Heart left ventricle (tissue), 16 donors: ENCODE measurements at regions not wholly inside any gene's neighbourhood (a gene's known extent, or its start where the extent isn't known, plus 50 kb on each side); places are given as distances from the start of the nearest gene placed in this dataset.

Experiments used
- ATAC-seq, 4 donors: fragments of 200-7000 bp; cut with Tn5 transposase; one replicate each; pipeline ENCODE4 v1.9.1; 2020 to 2022; ENCODE audit warnings: moderate library complexity in 4 of 4, mild to moderate bottlenecking in 3 of 4, moderate number of reproducible peaks in 1 of 4
- DNase-seq, 5 donors: peaks; one replicate each; pipeline ENCODE4 v3.0.0-alpha.2; 2020
- H3K27ac ChIP-seq, 12 donors: fragments of 200-600 bp; sonication (generic) in 4 of 12; one replicate each; pipeline versions ENCODE4 v1.5.0 to v1.8.0; 2016 to 2022; ENCODE audit warnings: mild to moderate bottlenecking in 2 of 12
- H3K27me3 ChIP-seq, 9 donors: fragments of 200-600 bp; sonication (generic) in 2 of 9; one replicate each; pipeline versions ENCODE4 v1.5.1 to v1.8.0; 2016 to 2022; ENCODE audit warnings: mild to moderate bottlenecking in 3 of 9
- H3K36me3 ChIP-seq, 9 donors: fragments of 200-600 bp; sonication (generic) in 2 of 9; one replicate each; pipeline versions ENCODE4 v1.5.0 to v1.8.0; 2018 to 2022; ENCODE audit warnings: mild to moderate bottlenecking in 2 of 9
- H3K4me1 ChIP-seq, 12 donors: fragments of 200-600 bp; sonication (generic) in 4 of 12; one replicate each; pipeline versions ENCODE4 v1.5.0 to v1.8.0; 2016 to 2022; ENCODE audit warnings: mild to moderate bottlenecking in 3 of 12
- H3K4me3 ChIP-seq, 12 donors: fragments of 200-600 bp; sonication (generic) in 4 of 12; one replicate each; pipeline versions ENCODE4 v1.5.0 to v1.8.0; 2017 to 2022; ENCODE audit warnings: mild to moderate bottlenecking in 9 of 12, moderate library complexity in 4 of 12
- H3K9me3 ChIP-seq, 12 donors: fragments of 200-600 bp; sonication (generic) in 4 of 12; one replicate each; pipeline versions ENCODE4 v1.5.0 to v1.8.0; 2016 to 2022; ENCODE audit warnings: mild to moderate bottlenecking in 1 of 12
- POLR2A ChIP-seq, 2 donors: fragments of 450-650 bp; IDR thresholded peaks; one replicate each; pipeline ENCODE4 v1.6.1; 2017; ENCODE audit warnings: antibody characterized with exemption in 2 of 2, mild to moderate bottlenecking in 2 of 2, moderate library complexity in 2 of 2
- WGBS, 4 donors: extraction: QIAGEN DNeasy Blood & Tissue Kit in 2 of 4; methylation state at CpG; one replicate each; pipeline versions ENCODE4 v1.1.5 to v1.1.7; 2013 to 2018; 5-methylcytosine and 5-hydroxymethylcytosine counted together
- intact Hi-C, 10 donors: fragments of 100-400 bp; cut with DNase I; formaldehyde crosslinking; loops; one replicate each; pipeline versions ENCODE4 v1.11.1 to v1.14.2; 2022
- TF ChIP-seq, protein P1 (sequence below), 12 donors: fragments of 200-600 bp; sonication (generic) in 4 of 12; IDR thresholded peaks; one replicate each; pipeline versions ENCODE4 v1.5.0 to v1.8.0; 2018 to 2022; ENCODE audit warnings: antibody characterized with exemption in 12 of 12, mild to moderate bottlenecking in 5 of 12
- donor health status: ischemic (EF 13 %, LVEDD 7.1; RV severe dilation, severe dysfunction).
- donor health status: healthy with polysubstance abuse.
- donor health status: DM: no; HTN: yes; CAD: no.
- donor health status: DM: no; HTN: no; CAD: no.
- donor health status: ischemic (EF 25% LVEDD 6.9; RV normal size, moderate dysfunction).
- donor health status: ischemic (EF 25% LVEDD 5.7; RV mildly dilated, moderate dysfunction).
- donor health status: healthy.
- donor health status: DM: yes; HTN: yes; CAD: no.
- donor health status: ischemic (EF 35%, LVEDD 5.7; RV mildly dilated, moderate dysfunction).
- donor health status: nonischemic (EF 11% LVEDD 7.7; RV severe dilation, severe dysfunction).
- donor health status: DM: yes; HTN: yes; CAD: no.
- donor health status: PGD.
- donor health status: ischemic (EF 29% LVEDD 5.4; RV normal size, mild dysfunction).
- donor health status: nonischemic (EF 23%, LVEDD 6.1; RV moderate dilation, normal function).

DNA sequence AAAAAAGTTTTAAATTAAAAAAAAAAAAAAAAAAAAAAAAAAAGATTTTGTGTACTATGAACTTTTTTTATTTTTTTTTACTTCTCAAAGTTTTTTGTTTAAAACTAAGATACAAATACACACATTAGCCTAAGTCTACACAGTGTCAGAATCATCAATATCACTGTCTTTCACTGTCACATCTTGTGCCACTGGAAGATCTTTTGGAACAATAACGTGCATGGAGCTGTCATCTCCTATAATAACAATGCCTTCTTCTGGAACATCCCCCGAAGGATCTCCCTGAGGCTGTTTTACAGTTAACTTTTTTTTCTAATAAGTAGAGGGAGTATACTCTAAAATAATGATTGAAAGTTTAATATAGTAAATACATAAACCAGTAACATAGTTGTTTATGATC is 295.7 kb downstream of the KCNJ2 start:
- TF ChIP-seq, protein P1, sequence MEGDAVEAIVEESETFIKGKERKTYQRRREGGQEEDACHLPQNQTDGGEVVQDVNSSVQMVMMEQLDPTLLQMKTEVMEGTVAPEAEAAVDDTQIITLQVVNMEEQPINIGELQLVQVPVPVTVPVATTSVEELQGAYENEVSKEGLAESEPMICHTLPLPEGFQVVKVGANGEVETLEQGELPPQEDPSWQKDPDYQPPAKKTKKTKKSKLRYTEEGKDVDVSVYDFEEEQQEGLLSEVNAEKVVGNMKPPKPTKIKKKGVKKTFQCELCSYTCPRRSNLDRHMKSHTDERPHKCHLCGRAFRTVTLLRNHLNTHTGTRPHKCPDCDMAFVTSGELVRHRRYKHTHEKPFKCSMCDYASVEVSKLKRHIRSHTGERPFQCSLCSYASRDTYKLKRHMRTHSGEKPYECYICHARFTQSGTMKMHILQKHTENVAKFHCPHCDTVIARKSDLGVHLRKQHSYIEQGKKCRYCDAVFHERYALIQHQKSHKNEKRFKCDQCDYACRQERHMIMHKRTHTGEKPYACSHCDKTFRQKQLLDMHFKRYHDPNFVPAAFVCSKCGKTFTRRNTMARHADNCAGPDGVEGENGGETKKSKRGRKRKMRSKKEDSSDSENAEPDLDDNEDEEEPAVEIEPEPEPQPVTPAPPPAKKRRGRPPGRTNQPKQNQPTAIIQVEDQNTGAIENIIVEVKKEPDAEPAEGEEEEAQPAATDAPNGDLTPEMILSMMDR (IDR thresholded peaks at IDR 0.05), result no peak
- TF ChIP-seq POLR2A (IDR thresholded peaks at IDR 0.05), result no peak
- no peak for DNase-seq
- no peak for ATAC-seq
- Histone ChIP-seq H3K36me3 (no peaks in the 10 kb centered on the region), H3K9me3 (no peaks in the 10 kb centered on the region), H3K27me3 (no peaks in the 10 kb centered on the region), H3K4me3 (no peak overlapping the region), H3K27ac (no peak overlapping the region), H3K4me1 (no peaks in the 10 kb centered on the region)
- intact Hi-C loops, result no loop called here
- WGBS, 4 donors, result 59 to 69% (median 65%) methylated on average over 2 of the region's 2 CpGs

- Histone ChIP-seq H3K27me3 (no peaks in the 10 kb centered on the region), H3K4me1 (no peaks in the 10 kb centered on the region), H3K9me3 (peaks cover 0 to 3% (median 0%) of the 10 kb centered on the region in 12 donors), H3K4me3 (no peak overlapping the region), H3K36me3 (no peaks in the 10 kb centered on the region), H3K27ac (no peak overlapping the region)
- TF ChIP-seq, protein P1 (IDR thresholded peaks at IDR 0.05), result no peak
- TF ChIP-seq POLR2A (IDR thresholded peaks at IDR 0.05), result no peak
- ATAC-seq, result no peak
- 43 to 54% (median 51%) methylated on average over 2 of the region's 2 CpGs for WGBS, 4 donors
- no peak for DNase-seq
- intact Hi-C loops, result no loop called here
Observed at GRCh38 chr17:70468661-70469060, 299.3 kb downstream of the KCNJ2 start.

- 94 to 100% (median 96%) methylated on average over 2 to 4 of the region's 4 CpGs for WGBS, 4 donors
- Histone ChIP-seq H3K4me1 (no peaks in the 10 kb centered on the region), H3K36me3 (no peaks in the 10 kb centered on the region), H3K27ac (no peak overlapping the region), H3K9me3 (peaks cover 0 to 18% (median 0%) of the 10 kb centered on the region in 12 donors), H3K4me3 (no peak overlapping the region), H3K27me3 (no peaks in the 10 kb centered on the region)
- intact Hi-C loops, result loop anchor here in 1 of 10 donors (10.0 kb wide), 1 partner anchor 52 kb away; no protein-coding TSS in a partner anchor
- TF ChIP-seq, protein P1 (IDR thresholded peaks at IDR 0.05), result no peak
- no peak for TF ChIP-seq POLR2A (IDR thresholded peaks at IDR 0.05)
- DNase-seq, result peak in 2 of 5 donors; percentile 21 to 28
- ATAC-seq, result no peak
Observed at GRCh38 chr17:70473049-70473448, 303.7 kb downstream of the KCNJ2 start.

DNA sequence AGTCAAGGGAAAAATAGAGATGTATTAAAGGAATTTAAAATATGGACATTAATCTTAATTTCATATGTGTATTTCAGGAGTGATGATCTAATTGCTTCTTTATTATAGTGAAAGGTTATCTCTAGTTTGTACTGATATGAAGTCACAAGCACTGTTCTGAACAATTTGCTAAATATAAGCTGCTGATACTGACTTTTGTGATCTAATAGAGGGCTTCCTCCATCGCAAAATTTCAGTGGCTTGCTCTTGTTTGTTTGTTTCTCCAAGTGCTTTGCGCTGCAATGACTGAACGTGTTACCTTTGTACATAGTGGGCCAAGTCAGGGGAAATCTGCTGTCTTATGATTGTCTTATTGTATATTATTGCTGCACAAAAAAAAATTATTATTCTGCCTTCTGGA is 307.0 kb downstream of the KCNJ2 start:
- no peaks in the 10 kb centered on the region for H3K27me3 ChIP-seq
- TF ChIP-seq, protein P1 (IDR thresholded peaks at IDR 0.05), result no peak
- TF ChIP-seq POLR2A (IDR thresholded peaks at IDR 0.05), result no peak
- ATAC-seq (peak; percentile 83 to 89 (median 88)), DNase-seq (peak in 1 of 5 donors; percentile 22)
- H3K9me3 ChIP-seq, result peaks cover 0 to 18% (median 0%) of the 10 kb centered on the region in 12 donors
- intact Hi-C loops, result loop anchor here in 1 of 10 donors (10.0 kb wide), 1 partner anchor 48 kb away; no protein-coding TSS in a partner anchor
- 35 to 48% (median 41%) methylated on average over 3 of the region's 3 CpGs for WGBS, 4 donors
- H3K27ac ChIP-seq, result peak overlapping the region; percentile 2 to 79 (median 52)
- H3K36me3 ChIP-seq, result no peaks in the 10 kb centered on the region
- H3K4me1 ChIP-seq, result peaks cover 0 to 12% (median 0%) of the 10 kb centered on the region in 12 donors
- H3K4me3 ChIP-seq, result no peak overlapping the region
